HCT116 (cell line): ENCODE measurements at regions not wholly inside any gene's neighbourhood (a gene's known extent, or its start where the extent isn't known, plus 50 kb on each side); places are given as distances from the start of the nearest gene placed in this dataset.

ENCODE experiments used
- ATAC-seq: fragments of 200-7000 bp; cut with Tn5 transposase; 2 replicates; pipeline ENCODE4 v1.9.1; 2020; ENCODE audit warnings: mild to moderate bottlenecking, moderate library complexity
- BruUV-seq: library from RNA; stranded (reverse); fragments of 400-500 nt; replicated peaks from 2 replicates; lab custom pipeline; 2021; lab: Mats Ljungman, UMichigan
- CTCF ChIA-PET: fragments of 300-600 bp; sonication (Branson Sonifier 250); formaldehyde crosslinking; loops from one replicate; lab custom pipeline; 2021; ENCODE audit warnings: antibody characterized with exemption; lab: Charles Lee
- POLR2A ChIA-PET: fragments of 300-600, 350-600 bp; sonication (Branson Sonifier 250); formaldehyde crosslinking; loops from one replicate; lab custom pipeline; 2021; ENCODE audit warnings: antibody characterized with exemption; lab: Charles Lee
- RAD21 ChIA-PET, 2 experiments: fragments of 300-600 bp; sonication (Branson Sonifier 250); formaldehyde crosslinking; loops; one replicate each; lab custom pipeline; 2023; ENCODE audit warnings: low total read pairs in 2 of 2; ENCODE audit not compliant: uncharacterized antibody in 2 of 2, unreplicated experiment in 2 of 2, low non-redundant PET in 1 of 2; lab: Charles Lee
- DNase-seq: peaks from one replicate; pipeline ENCODE4 v3.0.0-alpha.2; 2010; ENCODE audit warnings: low read depth, low spot score
- H2AFZ ChIP-seq: fragments of 200-600 bp; shearing (Covaris generic), sonication (generic); 2 replicates; pipeline ENCODE4 v1.6.1; 2017; ENCODE audit warnings: low read depth, mixed run types, mixed read lengths, antibody characterized with exemption, low read length; ENCODE audit not compliant: poor library complexity, severe bottlenecking
- H3K27ac ChIP-seq: 2 replicates; pipeline ENCODE4 v1.5.1; 2012; ENCODE audit warnings: low read depth, low read length
- H3K27me3 ChIP-seq: fragments of 200-600 bp; sonication (generic); 2 replicates; pipeline ENCODE4 v1.6.1; 2016; ENCODE audit warnings: mixed run types, low read length, mixed read lengths; ENCODE audit not compliant: insufficient read depth
- H3K36me3 ChIP-seq, 2 experiments: fragments of 200-500 bp in 1 of 2; fragments of 200-600 bp in 1 of 2; sonication (Bioruptor generic) in 1 of 2; sonication (generic) in 1 of 2; 2 replicates each; pipeline versions ENCODE4 v1.5.1 to v1.6.1; 2014 to 2016; ENCODE audit warnings: low read length in 2 of 2, inconsistent platforms in 1 of 2, mixed read lengths in 1 of 2, mixed run types in 1 of 2; ENCODE audit not compliant: insufficient read depth in 2 of 2, control insufficient read depth in 1 of 2
- H3K4me1 ChIP-seq, 2 experiments: fragments of 200-600 bp in 1 of 2; sonication (generic) in 1 of 2; 2 replicates each; pipeline versions ENCODE4 v1.5.1 to v1.6.1; 2012 to 2017; ENCODE audit warnings: low read length in 2 of 2, inconsistent platforms in 1 of 2, mild to moderate bottlenecking in 1 of 2, mixed read lengths in 1 of 2, mixed run types in 1 of 2, moderate library complexity in 1 of 2; ENCODE audit not compliant: insufficient read depth in 2 of 2, control insufficient read depth in 1 of 2
- H3K4me2 ChIP-seq: fragments of 200-600 bp; sonication (generic); 2 replicates; pipeline ENCODE4 v1.6.1; 2017; ENCODE audit warnings: mixed run types, low read length, mixed read lengths
- H3K4me3 ChIP-seq, 2 experiments: fragments of 200-600 bp in 1 of 2; sonication (generic) in 1 of 2; replicated peaks in 1 of 2; 2 replicates each; pipeline ENCODE4 v1.5.1; 2011 to 2016; ENCODE audit warnings: low read length in 2 of 2, control low read depth in 1 of 2, low read depth in 1 of 2, mild to moderate bottlenecking in 1 of 2, mixed read lengths in 1 of 2, mixed run types in 1 of 2
- H3K79me2 ChIP-seq: fragments of 200-600 bp; sonication (generic); 2 replicates; pipeline ENCODE4 v1.6.1; 2017; ENCODE audit warnings: mild to moderate bottlenecking, mixed run types, low read length, moderate library complexity, mixed read lengths; ENCODE audit not compliant: insufficient read depth
- H3K9ac ChIP-seq: fragments of 200-600 bp; sonication (generic); 2 replicates; pipeline ENCODE4 v1.6.1; 2016; ENCODE audit warnings: low read length, mixed read lengths
- H3K9me2 ChIP-seq: fragments of 200-600 bp; sonication (generic), shearing (Covaris generic); 2 replicates; pipeline ENCODE4 v1.6.1; 2017; ENCODE audit warnings: mixed run types, mild to moderate bottlenecking, moderate library complexity; ENCODE audit not compliant: insufficient read depth
- H3K9me3 ChIP-seq, 2 experiments: fragments of 200-500 bp in 1 of 2; fragments of 200-600 bp in 1 of 2; sonication (Bioruptor generic) in 1 of 2; sonication (generic) in 1 of 2; 2 replicates each; pipeline ENCODE4 v1.6.1; 2014 to 2017; ENCODE audit warnings: low read length in 2 of 2, mixed read lengths in 2 of 2, inconsistent platforms in 1 of 2, low read depth in 1 of 2, mild to moderate bottlenecking in 1 of 2, mixed run types in 1 of 2, moderate library complexity in 1 of 2; ENCODE audit not compliant: control insufficient read depth in 1 of 2, insufficient read depth in 1 of 2
- H4K20me1 ChIP-seq: fragments of 200-600 bp; sonication (generic), shearing (Covaris generic); 2 replicates; pipeline ENCODE4 v1.6.1; 2017; ENCODE audit warnings: mixed run types, mild to moderate bottlenecking, moderate library complexity; ENCODE audit not compliant: insufficient read depth
- EGR1 ChIP-seq: IDR thresholded peaks from 2 replicates; pipeline ENCODE4 v1.6.1; 2012; ENCODE audit warnings: low read depth
- ELF1 ChIP-seq: IDR thresholded peaks from 2 replicates; pipeline ENCODE4 v1.6.1; 2012; ENCODE audit warnings: low read depth, borderline replicate concordance
- EZH2phosphoT487 ChIP-seq: fragments of 200-600 bp; IDR thresholded peaks from 2 replicates; pipeline ENCODE4 v1.6.1; 2018; ENCODE audit warnings: antibody characterized with exemption, borderline replicate concordance
- POLR2A ChIP-seq: IDR thresholded peaks from 2 replicates; pipeline ENCODE4 v1.7.0; 2011; ENCODE audit warnings: borderline replicate concordance; ENCODE audit not compliant: insufficient read depth, insufficient read length; ENCODE audit errors: extremely low read depth
- RAD21 ChIP-seq: IDR thresholded peaks from 2 replicates; pipeline ENCODE4 v1.6.1; 2012; ENCODE audit warnings: low read depth, mild to moderate bottlenecking
- TCF7L2 ChIP-seq: IDR thresholded peaks from 2 replicates; pipeline ENCODE4 v1.7.0; 2011; ENCODE audit warnings: borderline replicate concordance, inconsistent platforms; ENCODE audit not compliant: insufficient read depth, insufficient read length; ENCODE audit errors: extremely low read depth
- YY1 ChIP-seq: IDR thresholded peaks from 2 replicates; pipeline ENCODE4 v1.6.1; 2011; ENCODE audit warnings: low read length, low read depth, moderate library complexity, mild to moderate bottlenecking; ENCODE audit not compliant: insufficient replicate concordance; ENCODE audit errors: extremely low read depth
- ZFX ChIP-seq: fragments of 450-650 bp; IDR thresholded peaks from 2 replicates; pipeline ENCODE4 v1.6.1; 2017
- ZNF274 ChIP-seq: fragments of 200-500 bp; sonication (Bioruptor generic); IDR thresholded peaks from 2 replicates; pipeline ENCODE4 v1.6.1; 2014; ENCODE audit warnings: mild to moderate bottlenecking, low read depth, low read length, inconsistent platforms
- intact Hi-C: fragments of 100-400 bp; cut with micrococcal nuclease; formaldehyde crosslinking; loops from 2 replicates; pipeline ENCODE4 v1.10.0; 2022
- TF ChIP-seq, protein P1 (sequence below), 3 experiments: fragments of 200-600 bp in 1 of 3; sonication (generic) in 1 of 3; IDR thresholded peaks in 2 of 3; conservative IDR thresholded peaks in 1 of 3; 2 replicates each; pipeline ENCODE4 v1.5.1; 2012 to 2017; ENCODE audit warnings: low read depth in 2 of 3, low read length in 2 of 3, antibody characterized with exemption in 1 of 3, borderline replicate concordance in 1 of 3, control low read depth in 1 of 3, mild to moderate bottlenecking in 1 of 3, mixed read lengths in 1 of 3, mixed run types in 1 of 3, moderate library complexity in 1 of 3; ENCODE audit not compliant: insufficient read depth in 1 of 3
- TF ChIP-seq, protein P2 (sequence below): IDR thresholded peaks from 2 replicates; pipeline ENCODE4 v1.6.1; 2012
- TF ChIP-seq, protein P3 (sequence below): IDR thresholded peaks from 2 replicates; pipeline ENCODE4 v1.6.1; 2012; ENCODE audit warnings: low read depth
- TF ChIP-seq, protein P4 (sequence below): IDR thresholded peaks from 2 replicates; pipeline ENCODE4 v1.6.1; 2012
- TF ChIP-seq, protein P5 (sequence below): IDR thresholded peaks from 2 replicates; pipeline ENCODE4 v1.6.1; 2011; ENCODE audit warnings: mild to moderate bottlenecking, low read length, moderate library complexity; ENCODE audit not compliant: insufficient replicate concordance; ENCODE audit errors: extremely low read depth

DNA sequence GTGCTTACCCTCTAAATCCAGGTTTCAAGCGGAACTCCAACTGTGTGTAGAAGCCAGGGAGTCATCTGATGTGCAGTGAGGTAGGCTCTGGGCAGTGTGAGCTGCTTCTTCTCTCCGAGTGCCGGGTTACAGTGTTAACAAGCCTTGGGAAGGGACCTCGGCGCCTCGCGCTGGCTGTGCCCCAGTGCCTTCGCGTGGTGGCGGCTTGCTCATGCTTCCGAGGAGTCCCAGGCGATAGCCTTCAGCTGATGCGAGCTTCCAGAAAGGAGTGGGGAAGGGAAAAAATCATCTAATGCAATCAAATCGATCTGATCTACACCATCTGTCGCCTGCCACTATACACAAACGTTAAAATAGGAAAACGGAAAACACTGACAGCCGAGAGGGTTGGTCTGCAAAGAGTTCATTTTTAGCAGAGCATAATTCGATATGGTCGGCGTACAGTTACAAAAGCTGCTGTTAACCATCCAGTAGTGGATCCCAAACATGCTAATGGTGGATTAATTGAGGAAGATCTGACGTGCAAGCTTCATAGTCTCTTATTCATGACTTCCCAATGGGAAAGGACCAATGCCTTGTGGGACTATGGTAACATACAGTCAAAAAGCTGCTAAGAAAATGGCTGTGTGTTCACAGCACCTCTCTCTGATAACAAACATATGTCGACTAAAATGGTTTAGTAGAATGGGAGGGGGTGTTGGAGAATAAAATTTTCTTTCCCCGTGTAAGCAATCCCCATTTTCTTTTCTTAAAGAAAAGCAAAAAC, 128.7 kb upstream of the DPYD start:
- BruUV-seq: no TSS peak
- no peaks in the 10 kb centered on the region for H4K20me1 ChIP-seq
- H3K9me2 ChIP-seq: no peaks in the 10 kb centered on the region
- H3K4me1 ChIP-seq: no peaks in the 10 kb centered on the region
- H3K36me3 ChIP-seq: no peaks in the 10 kb centered on the region
- POLR2A ChIA-PET: no interaction called here
- DNase-seq (no peak), ATAC-seq (no peak)
- H2AFZ ChIP-seq: no peak overlapping the region
- TF ChIP-seq, protein P1, sequence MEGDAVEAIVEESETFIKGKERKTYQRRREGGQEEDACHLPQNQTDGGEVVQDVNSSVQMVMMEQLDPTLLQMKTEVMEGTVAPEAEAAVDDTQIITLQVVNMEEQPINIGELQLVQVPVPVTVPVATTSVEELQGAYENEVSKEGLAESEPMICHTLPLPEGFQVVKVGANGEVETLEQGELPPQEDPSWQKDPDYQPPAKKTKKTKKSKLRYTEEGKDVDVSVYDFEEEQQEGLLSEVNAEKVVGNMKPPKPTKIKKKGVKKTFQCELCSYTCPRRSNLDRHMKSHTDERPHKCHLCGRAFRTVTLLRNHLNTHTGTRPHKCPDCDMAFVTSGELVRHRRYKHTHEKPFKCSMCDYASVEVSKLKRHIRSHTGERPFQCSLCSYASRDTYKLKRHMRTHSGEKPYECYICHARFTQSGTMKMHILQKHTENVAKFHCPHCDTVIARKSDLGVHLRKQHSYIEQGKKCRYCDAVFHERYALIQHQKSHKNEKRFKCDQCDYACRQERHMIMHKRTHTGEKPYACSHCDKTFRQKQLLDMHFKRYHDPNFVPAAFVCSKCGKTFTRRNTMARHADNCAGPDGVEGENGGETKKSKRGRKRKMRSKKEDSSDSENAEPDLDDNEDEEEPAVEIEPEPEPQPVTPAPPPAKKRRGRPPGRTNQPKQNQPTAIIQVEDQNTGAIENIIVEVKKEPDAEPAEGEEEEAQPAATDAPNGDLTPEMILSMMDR (IDR thresholded peaks at IDR 0.05 in 2 of 3, conservative IDR thresholded peaks at IDR 0.05 in 1 of 3; ENCODE audit: borderline replicate concordance in 1 of 3, insufficient read depth in 1 of 3, low read depth in 2 of 3, low read length in 2 of 3): no peak
- TF ChIP-seq TCF7L2 (no peak), EGR1 (no peak), ZFX (no peak), RAD21 (no peak), YY1 (no peak), POLR2A (no peak), ZNF274 (no peak), EZH2phosphoT487 (no peak), ELF1 (no peak)
- TF ChIP-seq, protein P2, sequence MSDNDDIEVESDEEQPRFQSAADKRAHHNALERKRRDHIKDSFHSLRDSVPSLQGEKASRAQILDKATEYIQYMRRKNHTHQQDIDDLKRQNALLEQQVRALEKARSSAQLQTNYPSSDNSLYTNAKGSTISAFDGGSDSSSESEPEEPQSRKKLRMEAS: no peak
- TF ChIP-seq, protein P3, sequence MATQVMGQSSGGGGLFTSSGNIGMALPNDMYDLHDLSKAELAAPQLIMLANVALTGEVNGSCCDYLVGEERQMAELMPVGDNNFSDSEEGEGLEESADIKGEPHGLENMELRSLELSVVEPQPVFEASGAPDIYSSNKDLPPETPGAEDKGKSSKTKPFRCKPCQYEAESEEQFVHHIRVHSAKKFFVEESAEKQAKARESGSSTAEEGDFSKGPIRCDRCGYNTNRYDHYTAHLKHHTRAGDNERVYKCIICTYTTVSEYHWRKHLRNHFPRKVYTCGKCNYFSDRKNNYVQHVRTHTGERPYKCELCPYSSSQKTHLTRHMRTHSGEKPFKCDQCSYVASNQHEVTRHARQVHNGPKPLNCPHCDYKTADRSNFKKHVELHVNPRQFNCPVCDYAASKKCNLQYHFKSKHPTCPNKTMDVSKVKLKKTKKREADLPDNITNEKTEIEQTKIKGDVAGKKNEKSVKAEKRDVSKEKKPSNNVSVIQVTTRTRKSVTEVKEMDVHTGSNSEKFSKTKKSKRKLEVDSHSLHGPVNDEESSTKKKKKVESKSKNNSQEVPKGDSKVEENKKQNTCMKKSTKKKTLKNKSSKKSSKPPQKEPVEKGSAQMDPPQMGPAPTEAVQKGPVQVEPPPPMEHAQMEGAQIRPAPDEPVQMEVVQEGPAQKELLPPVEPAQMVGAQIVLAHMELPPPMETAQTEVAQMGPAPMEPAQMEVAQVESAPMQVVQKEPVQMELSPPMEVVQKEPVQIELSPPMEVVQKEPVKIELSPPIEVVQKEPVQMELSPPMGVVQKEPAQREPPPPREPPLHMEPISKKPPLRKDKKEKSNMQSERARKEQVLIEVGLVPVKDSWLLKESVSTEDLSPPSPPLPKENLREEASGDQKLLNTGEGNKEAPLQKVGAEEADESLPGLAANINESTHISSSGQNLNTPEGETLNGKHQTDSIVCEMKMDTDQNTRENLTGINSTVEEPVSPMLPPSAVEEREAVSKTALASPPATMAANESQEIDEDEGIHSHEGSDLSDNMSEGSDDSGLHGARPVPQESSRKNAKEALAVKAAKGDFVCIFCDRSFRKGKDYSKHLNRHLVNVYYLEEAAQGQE: no peak
- TF ChIP-seq, protein P4, sequence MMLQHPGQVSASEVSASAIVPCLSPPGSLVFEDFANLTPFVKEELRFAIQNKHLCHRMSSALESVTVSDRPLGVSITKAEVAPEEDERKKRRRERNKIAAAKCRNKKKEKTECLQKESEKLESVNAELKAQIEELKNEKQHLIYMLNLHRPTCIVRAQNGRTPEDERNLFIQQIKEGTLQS: no peak
- TF ChIP-seq, protein P5, sequence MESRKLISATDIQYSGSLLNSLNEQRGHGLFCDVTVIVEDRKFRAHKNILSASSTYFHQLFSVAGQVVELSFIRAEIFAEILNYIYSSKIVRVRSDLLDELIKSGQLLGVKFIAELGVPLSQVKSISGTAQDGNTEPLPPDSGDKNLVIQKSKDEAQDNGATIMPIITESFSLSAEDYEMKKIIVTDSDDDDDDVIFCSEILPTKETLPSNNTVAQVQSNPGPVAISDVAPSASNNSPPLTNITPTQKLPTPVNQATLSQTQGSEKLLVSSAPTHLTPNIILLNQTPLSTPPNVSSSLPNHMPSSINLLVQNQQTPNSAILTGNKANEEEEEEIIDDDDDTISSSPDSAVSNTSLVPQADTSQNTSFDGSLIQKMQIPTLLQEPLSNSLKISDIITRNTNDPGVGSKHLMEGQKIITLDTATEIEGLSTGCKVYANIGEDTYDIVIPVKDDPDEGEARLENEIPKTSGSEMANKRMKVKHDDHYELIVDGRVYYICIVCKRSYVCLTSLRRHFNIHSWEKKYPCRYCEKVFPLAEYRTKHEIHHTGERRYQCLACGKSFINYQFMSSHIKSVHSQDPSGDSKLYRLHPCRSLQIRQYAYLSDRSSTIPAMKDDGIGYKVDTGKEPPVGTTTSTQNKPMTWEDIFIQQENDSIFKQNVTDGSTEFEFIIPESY: no peak
- H3K27me3 ChIP-seq: no peaks in the 10 kb centered on the region
- H3K79me2 ChIP-seq: no peaks in the 10 kb centered on the region
- CTCF ChIA-PET: no interaction called here
- RAD21 ChIA-PET: no interaction called here
- intact Hi-C loops: loop anchor here (2.0 to 10.0 kb wide), 8 partner anchors 227 to 1815 kb away; no protein-coding TSS in a partner anchor
- H3K27ac ChIP-seq: no peak overlapping the region
- H3K4me2 ChIP-seq: no peak overlapping the region
- no peaks in the 10 kb centered on the region for H3K9me3 ChIP-seq
- H3K4me3 ChIP-seq: no peak overlapping the region
- no peak overlapping the region for H3K9ac ChIP-seq
